Esophagus squamous epithelium (tissue), 4 donors: ENCODE measurements at regions not wholly inside any gene's neighbourhood (a gene's known extent, or its start where the extent isn't known, plus 50 kb on each side); places are given as distances from the start of the nearest gene placed in this dataset.

Source experiments
- CTCF ChIP-seq, 6 experiments: fragments of 450-650 bp in 4 of 6; fragments of 200-600 bp in 2 of 6; sonication (generic) in 2 of 6; IDR thresholded peaks; one replicate each; pipeline ENCODE4 v1.5.1; 2016 to 2019; ENCODE audit warnings: antibody characterized with exemption in 6 of 6, mild to moderate bottlenecking in 4 of 6, moderate library complexity in 4 of 6
- POLR2A ChIP-seq, 4 donors: fragments of 450-650 bp; IDR thresholded peaks; one replicate each; pipeline ENCODE4 v1.6.1; 2017; ENCODE audit warnings: antibody characterized with exemption in 4 of 4, mild to moderate bottlenecking in 4 of 4, moderate library complexity in 3 of 4

- no peak for TF ChIP-seq CTCF (IDR thresholded peaks at IDR 0.05)
- TF ChIP-seq POLR2A (IDR thresholded peaks at IDR 0.05) = no peak
These were observed 102.6 kb upstream of the PFKP start for GRCh38 chr10:2964632-2965296.
